Dedifferentiated amniotic fluid mesenchymal stem cell (primary cell): ENCODE measurements at regions not wholly inside any gene's neighbourhood (a gene's known extent, or its start where the extent isn't known, plus 50 kb on each side); places are given as distances from the start of the nearest gene placed in this dataset.
"Not testable (repeated sequence)": the region's sequence is repeated elsewhere in the genome, so short reads cannot be mapped to it uniquely, and the experiment has no call there.

ENCODE experiments used
- DNase-seq: peaks from one replicate; pipeline ENCODE4 v3.0.0-alpha.2; 2016; ENCODE audit errors: extremely low spot score

DNA sequence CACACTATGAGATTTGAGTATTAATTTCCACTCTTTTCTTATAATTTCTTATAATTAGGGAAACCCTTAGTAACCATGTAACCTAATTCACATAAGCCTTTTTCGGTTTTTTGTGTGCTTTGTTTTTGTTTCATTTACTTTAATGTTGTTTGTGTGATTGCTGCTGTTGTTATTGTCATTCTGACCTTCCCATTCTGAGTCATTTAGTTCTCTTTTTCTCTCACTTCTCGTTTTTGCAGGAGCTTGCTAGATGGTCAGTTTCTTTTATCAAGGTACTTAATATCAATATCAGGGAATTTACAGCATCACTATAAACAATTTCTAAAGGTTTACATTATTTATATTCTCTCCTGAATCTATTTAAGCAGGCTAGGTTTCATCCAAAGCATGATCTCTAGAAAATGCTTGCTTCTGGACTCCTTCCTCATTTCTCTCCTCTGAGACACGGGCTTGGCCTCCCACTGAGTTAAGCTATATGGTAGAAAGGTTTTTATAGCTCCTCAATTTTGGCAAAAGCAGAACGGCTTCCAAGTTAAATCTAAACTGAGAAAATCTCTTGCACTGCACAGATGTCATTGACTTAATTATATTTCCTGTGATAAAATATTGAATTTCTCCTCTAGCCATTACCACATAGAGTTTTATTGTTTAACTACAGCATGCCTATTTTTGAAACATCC is 534.2 kb downstream of the NSUN3 start:
- DNase-seq = no peak

- no peak for DNase-seq
These were observed 544.9 kb downstream of the NSUN3 start for GRCh38 chr3:94607778-94608177.

DNA sequence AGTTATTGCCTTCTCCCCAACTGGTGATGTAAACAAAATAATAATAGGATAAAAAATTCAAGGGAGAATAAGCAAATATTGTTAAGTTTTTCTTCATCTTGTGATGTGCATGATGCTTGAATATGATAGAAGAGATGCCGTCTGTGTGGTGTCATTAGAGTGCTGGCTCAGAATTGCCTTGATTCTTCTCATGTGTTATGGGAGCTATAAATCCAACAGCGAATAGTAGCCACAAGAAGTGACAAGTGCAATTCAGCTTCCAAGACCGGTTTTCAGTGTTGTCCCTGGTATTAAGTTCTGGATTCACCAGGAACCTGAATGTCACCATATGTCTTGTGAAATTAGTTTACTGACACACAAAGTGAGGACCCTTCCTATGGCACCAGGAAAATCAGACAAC is 547.0 kb downstream of the NSUN3 start:
- no peak for DNase-seq

DNA sequence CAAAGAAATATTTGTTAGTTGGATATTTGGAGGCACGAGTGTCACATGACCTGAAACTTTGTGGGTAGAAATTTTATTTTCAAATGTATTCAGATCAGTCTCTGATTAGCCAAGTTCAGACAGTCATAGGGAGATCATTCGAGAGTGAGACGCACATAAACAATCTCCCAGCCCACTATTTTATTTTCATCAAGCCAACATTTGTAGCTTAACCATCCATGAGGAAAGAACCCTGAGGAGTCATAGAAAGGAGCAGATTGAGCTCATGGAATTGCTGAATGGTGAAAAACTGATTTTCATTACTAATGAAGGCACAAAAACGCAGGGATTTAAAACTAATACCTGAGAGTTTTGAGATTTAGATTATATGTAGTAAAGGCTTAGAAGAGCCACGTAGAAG is 548.7 kb downstream of the NSUN3 start:
- DNase-seq = no peak

DNA sequence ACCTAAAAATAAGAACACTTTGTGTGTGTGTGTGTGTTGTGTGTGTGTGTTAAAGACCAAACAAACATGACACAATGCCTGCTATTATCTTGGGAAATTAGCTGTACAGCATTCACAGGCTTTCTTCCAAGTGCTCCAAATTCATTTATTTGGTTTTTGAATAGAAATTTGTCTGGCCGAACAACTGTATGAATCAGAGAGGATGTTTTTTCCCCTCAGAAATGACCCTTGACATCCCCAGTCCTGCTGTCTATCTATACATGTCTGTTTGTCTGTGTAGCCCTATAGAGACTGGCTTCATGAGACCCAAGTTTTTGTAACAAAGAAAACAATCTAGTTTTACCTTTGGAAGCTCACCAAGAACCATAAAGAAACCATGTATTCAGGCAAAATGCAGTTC is 549.8 kb downstream of the NSUN3 start:
- no peak for DNase-seq

DNA sequence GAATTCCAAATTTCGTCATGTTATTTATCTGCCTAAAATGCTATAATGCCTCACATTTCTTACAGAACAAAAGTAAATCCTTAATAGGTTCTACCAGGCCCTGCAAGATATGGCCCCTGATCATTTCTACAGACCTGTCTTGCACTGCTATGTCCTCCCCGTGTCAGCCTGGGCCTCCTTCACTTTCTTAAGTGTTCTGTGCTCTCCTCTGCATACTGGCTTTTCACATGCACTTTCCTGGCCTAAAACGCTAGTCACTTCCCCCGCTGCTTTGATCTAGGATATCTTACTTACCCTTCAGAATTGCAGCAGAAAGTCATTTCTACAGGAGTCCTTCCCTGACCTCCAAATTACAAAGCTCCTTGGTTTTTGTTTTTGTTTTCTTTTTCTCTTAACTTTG is 551.3 kb downstream of the NSUN3 start:
- DNase-seq = no peak

DNA sequence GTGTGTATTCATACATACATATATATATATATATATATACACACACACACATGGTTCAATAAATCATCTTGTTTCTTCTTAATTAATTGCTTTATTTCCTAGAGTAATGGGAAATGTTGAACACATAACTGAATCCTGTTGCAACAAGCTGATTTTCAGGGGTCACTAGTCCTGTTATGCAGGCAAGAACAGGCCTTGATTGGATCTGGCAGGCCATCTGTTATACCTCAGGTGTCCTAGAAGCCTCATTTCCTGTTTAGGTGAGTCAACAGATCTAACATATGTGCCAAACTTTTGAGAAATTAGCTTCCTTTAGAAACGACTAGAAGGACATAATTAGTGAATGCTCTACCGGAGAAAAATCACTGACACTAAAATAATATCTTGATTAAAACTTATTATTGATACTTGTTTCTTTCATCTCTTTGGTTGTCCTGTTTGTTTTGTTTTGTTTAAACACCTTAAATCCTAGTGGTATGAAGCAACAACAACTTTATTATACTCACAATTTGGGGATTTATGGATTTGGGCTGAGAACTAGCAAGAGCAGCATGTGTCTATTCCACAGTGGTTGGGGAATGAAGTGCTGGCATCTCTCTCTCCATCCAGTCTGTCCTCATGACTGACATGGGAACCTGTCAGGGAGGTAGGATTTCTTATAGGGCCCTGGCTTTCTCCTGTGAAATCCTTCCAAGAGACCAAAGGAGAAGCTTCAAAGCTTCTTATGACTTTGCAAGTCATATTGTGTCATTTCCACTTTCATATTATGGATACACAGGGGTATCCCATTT is 552.6 kb downstream of the NSUN3 start:
- DNase-seq = no peak

DNA sequence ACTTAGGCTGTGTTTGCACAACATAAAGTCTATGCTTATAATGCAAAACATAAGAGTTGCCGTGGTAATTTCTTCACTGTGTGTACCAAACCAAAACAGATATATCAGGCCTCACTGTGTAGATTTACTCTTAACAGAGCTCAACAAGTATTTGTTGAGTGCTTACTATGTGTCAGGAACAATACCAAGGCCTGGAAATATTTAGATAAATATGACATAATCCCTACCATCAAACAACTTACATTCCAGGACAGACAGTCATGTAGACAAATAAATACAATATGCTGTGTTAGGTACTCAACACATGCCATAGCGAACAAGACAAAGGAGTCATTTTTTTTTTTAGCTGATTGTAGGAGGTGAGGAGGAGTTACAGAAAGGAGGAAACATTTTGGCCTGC is 554.0 kb downstream of the NSUN3 start:
- no peak for DNase-seq

GRCh38 chr3:94617312-94617711 is 554.5 kb downstream of the NSUN3 start:
- DNase-seq = no peak

DNA sequence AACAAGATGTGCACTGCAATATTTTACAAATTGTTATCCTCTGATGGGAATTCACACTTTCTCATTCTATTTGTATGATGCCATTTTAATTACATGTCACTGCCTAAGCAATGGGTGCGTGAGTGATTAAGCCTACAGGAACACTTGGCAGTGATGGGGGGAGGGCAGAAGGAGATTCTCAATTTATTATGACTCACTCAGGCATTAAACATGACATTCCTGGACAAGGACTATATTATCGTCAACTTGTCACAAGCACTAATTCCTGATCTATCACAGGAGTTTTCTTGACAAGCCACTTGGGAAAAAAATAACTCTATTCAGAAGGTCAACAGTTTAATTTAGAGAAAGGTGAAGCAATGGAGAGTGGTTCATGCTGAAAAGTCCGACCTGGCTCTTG is 556.8 kb downstream of the NSUN3 start:
- no peak for DNase-seq

GRCh38 chr3:94626573-94626972 is 563.7 kb downstream of the NSUN3 start:
- peak; percentile 3 for DNase-seq

DNA sequence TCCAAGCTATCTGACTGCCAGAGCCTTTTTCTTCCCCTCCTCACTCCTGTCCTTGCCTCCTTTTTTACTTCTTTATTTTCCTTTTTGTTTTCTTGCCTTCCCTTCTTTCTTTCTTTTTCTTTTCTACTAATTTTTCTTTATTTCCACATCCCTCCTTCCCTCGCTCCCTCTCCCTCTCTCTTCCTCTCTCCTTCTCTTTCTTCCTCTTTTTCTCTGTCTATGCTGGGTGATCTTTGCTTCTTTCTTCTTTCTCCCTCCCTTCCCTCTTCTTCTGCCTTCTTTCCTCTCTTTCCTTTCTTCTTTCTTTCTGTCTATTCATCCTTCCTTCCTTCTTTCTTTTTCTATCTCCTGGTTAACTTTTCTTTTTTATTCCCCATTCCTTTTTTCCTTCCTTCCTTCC is 564.8 kb downstream of the NSUN3 start:
- no peak for DNase-seq

DNA sequence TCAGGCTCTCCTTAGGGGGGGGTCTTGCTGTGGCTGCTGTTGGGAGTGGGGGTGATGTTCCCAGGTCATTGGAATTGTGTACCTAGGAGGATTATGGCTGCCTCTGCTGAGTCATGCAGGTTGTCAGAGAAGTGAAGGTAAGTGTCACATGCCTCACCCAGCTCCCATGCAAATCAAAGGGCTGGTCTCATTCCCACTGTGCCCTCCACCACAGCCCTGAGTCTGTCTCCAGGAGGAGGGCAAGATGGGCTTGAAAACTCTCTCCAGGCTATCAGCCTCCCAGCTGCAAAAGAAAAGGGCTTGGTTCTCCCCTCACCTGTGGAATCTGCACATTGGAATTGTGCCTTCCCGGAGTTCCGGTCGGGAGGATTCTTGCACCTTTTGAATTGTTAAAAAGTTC is 580.5 kb downstream of the NSUN3 start:
- no peak for DNase-seq

DNA sequence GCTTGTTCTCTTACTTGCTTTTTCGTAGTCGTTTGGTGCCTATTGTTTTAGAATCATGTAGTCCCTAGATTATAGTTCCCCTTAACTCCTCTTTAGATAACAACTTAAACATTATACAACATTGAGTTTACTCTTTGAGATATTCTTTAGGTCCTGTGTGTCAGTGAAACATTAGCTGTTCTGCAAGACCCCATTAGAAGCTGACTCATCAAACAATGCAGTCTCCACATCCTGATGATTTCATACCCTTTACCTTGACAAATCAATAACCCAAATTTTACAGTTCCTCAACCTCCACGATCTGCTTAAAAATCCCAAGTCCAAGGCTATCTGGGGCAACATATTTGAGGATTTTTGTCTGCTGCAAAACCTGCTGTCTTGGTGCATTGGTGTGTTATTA is 582.9 kb downstream of the NSUN3 start:
- no peak for DNase-seq

DNA sequence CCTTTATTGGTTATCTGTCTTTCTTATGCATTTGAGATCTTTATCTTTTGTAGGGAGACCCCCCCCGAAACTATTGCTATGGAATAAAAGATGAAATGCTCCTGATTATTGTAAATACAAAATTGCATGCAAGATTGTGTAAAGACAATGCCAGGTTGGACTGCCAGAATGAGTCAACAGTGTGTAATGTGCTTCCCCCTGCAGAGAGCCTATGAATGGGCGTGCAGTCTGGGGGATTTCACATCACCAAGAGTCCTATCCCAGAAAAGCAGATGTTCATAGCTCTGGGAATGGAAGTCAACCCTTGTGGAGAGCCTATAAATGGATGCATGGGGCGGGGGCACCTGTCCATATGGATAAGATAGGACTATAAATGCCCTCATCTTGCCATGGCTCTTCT is 584.3 kb downstream of the NSUN3 start:
- no peak for DNase-seq

DNA sequence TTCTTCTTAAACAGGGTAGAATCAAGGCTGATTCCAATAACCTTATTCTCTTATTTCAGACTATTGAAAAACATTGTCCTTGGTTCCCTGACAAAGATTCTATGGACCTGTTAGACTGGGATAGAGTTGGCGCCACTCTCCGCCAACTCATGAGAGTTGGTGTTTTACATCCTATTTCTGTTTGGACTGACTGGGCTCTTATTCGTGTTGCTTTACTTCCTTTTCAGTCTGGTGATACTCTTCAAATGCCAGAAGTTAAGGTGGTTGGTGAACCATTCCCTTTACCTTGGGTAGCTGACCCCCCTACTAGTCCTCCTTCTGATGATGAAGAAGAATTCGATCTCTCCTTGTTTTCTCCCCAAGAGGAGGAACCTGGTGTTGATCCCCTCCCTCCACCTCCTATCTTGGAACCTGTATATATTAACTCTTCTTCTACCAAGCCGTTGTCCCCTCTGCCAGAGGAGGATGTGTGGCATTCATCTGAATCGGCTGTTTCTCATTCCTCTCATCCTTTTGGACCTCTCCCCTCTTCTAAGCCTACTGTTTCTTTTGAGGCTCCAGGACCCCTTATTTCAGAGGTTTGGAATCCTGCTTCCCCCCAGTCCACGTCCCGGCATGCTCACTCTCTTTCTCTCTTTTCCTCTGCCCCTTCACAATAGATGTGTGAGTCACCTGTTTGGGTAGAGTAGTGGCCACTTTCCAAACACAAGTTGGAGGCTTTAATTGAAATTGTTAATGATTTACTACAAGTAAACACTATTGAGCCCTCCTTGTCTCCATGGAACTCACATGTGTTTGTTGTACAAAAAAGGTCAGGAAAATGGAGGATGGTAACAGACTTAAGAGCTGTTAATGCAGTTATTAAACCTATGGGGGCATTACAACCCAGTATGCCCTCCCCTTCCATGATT is 585.7 kb downstream of the NSUN3 start:
- DNase-seq = not testable (repeated sequence)

GRCh38 chr3:94654096-94654495 is 591.2 kb downstream of the NSUN3 start:
- no peak for DNase-seq

GRCh38 chr3:94665922-94666321 is 603.1 kb downstream of the NSUN3 start:
- no peak for DNase-seq

GRCh38 chr3:94671078-94671477 is 608.2 kb downstream of the NSUN3 start:
- no peak for DNase-seq

GRCh38 chr3:94673876-94674275 is 611.0 kb downstream of the NSUN3 start:
- DNase-seq = no peak

DNA sequence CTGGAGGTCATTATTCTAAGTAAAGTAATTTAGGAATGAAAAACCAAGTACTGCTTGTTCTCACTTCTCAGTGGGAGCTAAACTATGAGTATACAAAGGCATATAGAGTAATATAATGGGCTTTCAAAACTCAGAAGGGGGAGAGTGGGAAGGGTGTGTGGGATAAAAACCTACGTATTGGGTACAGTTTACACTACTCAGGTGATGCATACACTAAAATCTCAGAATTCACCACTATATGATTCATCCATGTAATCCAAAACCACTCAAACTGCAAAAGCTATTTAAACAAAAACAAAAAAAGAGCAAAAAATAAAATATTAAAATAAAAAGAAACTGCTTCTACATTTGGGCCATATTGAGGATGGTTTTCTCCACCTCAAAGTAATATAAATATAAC is 623.3 kb downstream of the NSUN3 start:
- DNase-seq = no peak

GRCh38 chr3:94693997-94694640 is 631.3 kb downstream of the NSUN3 start:
- DNase-seq = no peak
